NB4 (cell line): ENCODE measurements at regions not wholly inside any gene's neighbourhood (a gene's known extent, or its start where the extent isn't known, plus 50 kb on each side); places are given as distances from the start of the nearest gene placed in this dataset.

Experiments used
- DNase-seq: peaks from one replicate; pipeline ENCODE4 v3.0.0; 2010; ENCODE audit warnings: low read depth
- H3K4me3 ChIP-seq: one replicate; pipeline ENCODE4 v1.5.1; 2011; ENCODE audit warnings: mild to moderate bottlenecking, low read depth, low read length, moderate library complexity
- CTCF ChIP-seq: IDR thresholded peaks from one replicate; pipeline ENCODE4 v1.5.1; 2012; ENCODE audit warnings: low read depth, low read length
- MAX ChIP-seq: IDR thresholded peaks from 2 replicates; pipeline ENCODE4 v1.6.1; 2011; ENCODE audit warnings: low read depth, low read length
- MYC ChIP-seq: IDR thresholded peaks from 2 replicates; pipeline ENCODE4 v1.6.1; 2011; ENCODE audit warnings: low read depth, low read length
- POLR2A ChIP-seq: IDR thresholded peaks from 2 replicates; pipeline ENCODE4 v1.6.1; 2011; ENCODE audit warnings: mild to moderate bottlenecking; ENCODE audit not compliant: insufficient read length; ENCODE audit errors: extremely low read depth

GRCh38 chr2:238518821-238519186, 92.1 kb downstream of the ASB1 start:
- no peak for TF ChIP-seq MAX
- TF ChIP-seq MYC, result no peak
- no peak for TF ChIP-seq CTCF
- no peak for TF ChIP-seq POLR2A
- DNase-seq, result no peak
- no peak overlapping the region for H3K4me3 ChIP-seq

- DNase-seq, result no peak
- TF ChIP-seq CTCF, result no peak
- no peak for TF ChIP-seq POLR2A
- no peak for TF ChIP-seq MAX
- TF ChIP-seq MYC, result no peak
- H3K4me3 ChIP-seq, result no peak overlapping the region
Measured at GRCh38 chr2:238520359-238520886, 93.7 kb downstream of the ASB1 start.

DNA sequence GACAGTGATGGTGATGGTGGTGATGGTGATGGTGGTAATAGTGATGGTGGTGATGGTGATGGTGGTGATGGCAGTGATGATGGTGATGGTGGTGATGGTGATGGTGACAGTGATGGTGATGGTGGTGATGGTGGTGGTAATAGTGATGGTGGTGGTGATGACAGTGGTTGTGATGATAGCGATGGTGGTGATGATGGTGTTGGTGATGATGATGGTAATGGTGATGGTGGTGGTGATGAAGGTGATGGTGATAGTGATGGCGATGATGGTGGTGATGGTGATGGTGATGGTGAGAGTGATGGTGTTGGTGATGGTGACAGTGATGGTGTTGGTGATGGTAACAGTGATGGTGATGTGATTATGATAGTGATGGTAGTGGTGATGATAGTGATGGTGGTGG, 94.3 kb downstream of the ASB1 start:
- DNase-seq, result no peak
- no peak overlapping the region for H3K4me3 ChIP-seq
- TF ChIP-seq POLR2A (no peak), MYC (no peak), MAX (no peak), CTCF (no peak)

GRCh38 chr2:238521870-238522269, 95.1 kb downstream of the ASB1 start:
- no peak for TF ChIP-seq MAX
- TF ChIP-seq POLR2A, result no peak
- no peak for TF ChIP-seq CTCF
- TF ChIP-seq MYC, result no peak
- no peak overlapping the region for H3K4me3 ChIP-seq
- DNase-seq, result no peak

GRCh38 chr2:238523158-238524110, 96.7 kb downstream of the ASB1 start:
- DNase-seq, result peak; percentile 36
- TF ChIP-seq MYC (no peak), MAX (no peak), CTCF (no peak), POLR2A (no peak)
- H3K4me3 ChIP-seq, result no peak overlapping the region
